Psoas muscle (tissue), 7 donors: ENCODE measurements at regions not wholly inside any gene's neighbourhood (a gene's known extent, or its start where the extent isn't known, plus 50 kb on each side); places are given as distances from the start of the nearest gene placed in this dataset.

Experiments
- ATAC-seq, 4 donors: fragments of 200-7000 bp; cut with Tn5 transposase; one replicate each; pipeline ENCODE4 v1.9.1; 2020; ENCODE audit warnings: moderate library complexity in 3 of 4, mild to moderate bottlenecking in 2 of 4
- DNase-seq, 2 donors: peaks; one replicate each; pipeline ENCODE4 v3.0.0-alpha.2; 2020
- H3K27ac ChIP-seq: fragments of 200-600 bp; one replicate; pipeline ENCODE4 v1.8.0; 2022
- H3K27me3 ChIP-seq, 3 donors: fragments of 200-600 bp in 1 of 3; one replicate each; pipeline versions ENCODE4 v1.6.1 to v1.8.0; 2013 to 2022; ENCODE audit warnings: low read length in 2 of 3, mild to moderate bottlenecking in 2 of 3, moderate library complexity in 1 of 3; ENCODE audit not compliant: insufficient read depth in 3 of 3
- H3K36me3 ChIP-seq, 2 donors: fragments of 200-600 bp in 1 of 2; one replicate each; pipeline versions ENCODE4 v1.6.1 to v1.8.0; 2013 to 2022; ENCODE audit warnings: low read depth in 1 of 2, mild to moderate bottlenecking in 1 of 2, moderate library complexity in 1 of 2; ENCODE audit not compliant: insufficient read depth in 1 of 2
- H3K4me1 ChIP-seq: fragments of 200-600 bp; one replicate; pipeline ENCODE4 v1.8.0; 2022
- H3K4me3 ChIP-seq: fragments of 200-600 bp; one replicate; pipeline ENCODE4 v1.8.0; 2022; ENCODE audit warnings: mild to moderate bottlenecking
- H3K9me3 ChIP-seq: fragments of 200-600 bp; one replicate; pipeline ENCODE4 v1.8.0; 2022
- WGBS, 3 donors: extraction: QIAGEN DNeasy Blood & Tissue Kit; methylation state at CpG; one replicate each; pipeline versions ENCODE4 v1.1.6 to v1.1.7; 2013; 5-methylcytosine and 5-hydroxymethylcytosine counted together
- intact Hi-C, 2 donors: fragments of 100-400 bp; cut with DNase I; formaldehyde crosslinking; loops; one replicate each; pipeline versions ENCODE4 v1.11.0 to v1.14.2; 2022
- TF ChIP-seq, protein P1 (sequence below): fragments of 200-600 bp; IDR thresholded peaks from one replicate; pipeline ENCODE4 v1.8.0; 2022; ENCODE audit warnings: antibody characterized with exemption
- donor health status: healthy with polysubstance abuse.
- donor health status: DM: no; HTN: no; CAD: no; lungs with moderate emphysema.
- donor health status: Bipolar disorder and iron deficiency.
- donor health status: healthy.
- donor health status: DM: yes; HTN: yes; CAD: no.
- donor health status: DM: no; HTN: no; CAD: no.
- donor health status: DM: yes; HTN: yes; CAD: no.

DNA sequence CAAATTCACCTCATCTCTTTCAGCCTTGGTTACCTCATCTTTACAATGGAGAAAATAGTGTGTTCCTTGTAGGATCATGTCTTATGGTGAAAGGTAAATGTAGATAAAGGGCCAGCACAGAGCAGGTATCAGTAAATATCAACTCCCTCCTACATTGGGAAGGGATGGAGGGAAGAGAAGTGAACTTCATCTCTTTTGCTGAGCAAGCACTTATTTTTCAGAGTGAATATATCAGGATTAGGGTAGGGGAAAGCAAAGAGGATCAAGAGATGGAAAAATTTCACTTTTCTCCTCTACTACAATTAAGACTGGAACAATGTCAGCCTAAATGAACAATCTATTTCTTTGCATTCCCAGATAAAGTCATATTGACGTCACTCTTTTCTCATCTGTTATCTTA is 193.8 kb upstream of the JUN start:
- no peak overlapping the region for H3K27ac ChIP-seq

DNA sequence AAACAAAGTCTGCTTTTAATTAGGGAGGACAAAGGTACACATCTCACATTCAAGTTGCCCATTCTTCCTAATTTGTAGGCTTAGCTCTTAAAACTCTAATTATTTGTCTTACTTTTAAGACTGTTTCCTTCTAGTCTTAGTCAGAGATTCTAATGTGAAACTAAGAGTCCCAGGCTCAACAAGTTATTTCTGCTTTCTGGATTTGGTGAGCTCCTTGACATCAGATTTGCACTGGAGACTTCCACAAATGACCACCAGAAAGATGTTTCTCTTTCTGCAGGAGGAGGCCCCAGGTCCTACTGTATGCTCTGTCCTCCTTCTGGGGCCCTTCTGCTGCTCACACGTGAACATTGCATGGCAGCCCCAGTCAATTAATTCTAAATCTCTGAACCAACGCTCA is 194.2 kb upstream of the JUN start:
- H3K9me3 ChIP-seq = no peaks in the 10 kb centered on the region
- no peak overlapping the region for H3K27ac ChIP-seq
- H3K27me3 ChIP-seq = no peaks in the 10 kb centered on the region
- peaks cover 22% of the 10 kb centered on the region for H3K4me1 ChIP-seq
- DNase-seq = no peak
- intact Hi-C loops = loop anchor here (10.0 kb wide), 2 partner anchors 707 to 727 kb away; no protein-coding TSS in a partner anchor
- H3K36me3 ChIP-seq = no peaks in the 10 kb centered on the region
- TF ChIP-seq, protein P1, sequence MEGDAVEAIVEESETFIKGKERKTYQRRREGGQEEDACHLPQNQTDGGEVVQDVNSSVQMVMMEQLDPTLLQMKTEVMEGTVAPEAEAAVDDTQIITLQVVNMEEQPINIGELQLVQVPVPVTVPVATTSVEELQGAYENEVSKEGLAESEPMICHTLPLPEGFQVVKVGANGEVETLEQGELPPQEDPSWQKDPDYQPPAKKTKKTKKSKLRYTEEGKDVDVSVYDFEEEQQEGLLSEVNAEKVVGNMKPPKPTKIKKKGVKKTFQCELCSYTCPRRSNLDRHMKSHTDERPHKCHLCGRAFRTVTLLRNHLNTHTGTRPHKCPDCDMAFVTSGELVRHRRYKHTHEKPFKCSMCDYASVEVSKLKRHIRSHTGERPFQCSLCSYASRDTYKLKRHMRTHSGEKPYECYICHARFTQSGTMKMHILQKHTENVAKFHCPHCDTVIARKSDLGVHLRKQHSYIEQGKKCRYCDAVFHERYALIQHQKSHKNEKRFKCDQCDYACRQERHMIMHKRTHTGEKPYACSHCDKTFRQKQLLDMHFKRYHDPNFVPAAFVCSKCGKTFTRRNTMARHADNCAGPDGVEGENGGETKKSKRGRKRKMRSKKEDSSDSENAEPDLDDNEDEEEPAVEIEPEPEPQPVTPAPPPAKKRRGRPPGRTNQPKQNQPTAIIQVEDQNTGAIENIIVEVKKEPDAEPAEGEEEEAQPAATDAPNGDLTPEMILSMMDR = no peak
- H3K4me3 ChIP-seq = no peak overlapping the region
- ATAC-seq = no peak
- 85 to 94% (median 93%) methylated on average over 2 of the region's 2 CpGs for WGBS, 3 donors

More for the DNA sequence above, 193.8 kb upstream of the JUN start:
- ATAC-seq (no peak), DNase-seq (no peak)
- 93 to 96% (median 93%) methylated on average over 1 of the region's 1 CpG for WGBS, 3 donors
- Histone ChIP-seq H3K9me3 (no peaks in the 10 kb centered on the region), H3K4me1 (peaks cover 20% of the 10 kb centered on the region), H3K27me3 (no peaks in the 10 kb centered on the region), H3K4me3 (no peak overlapping the region), H3K36me3 (no peaks in the 10 kb centered on the region)
- TF ChIP-seq, protein P1 = no peak
- intact Hi-C loops = loop anchor here (10.0 kb wide), 2 partner anchors 707 to 727 kb away; no protein-coding TSS in a partner anchor

DNA sequence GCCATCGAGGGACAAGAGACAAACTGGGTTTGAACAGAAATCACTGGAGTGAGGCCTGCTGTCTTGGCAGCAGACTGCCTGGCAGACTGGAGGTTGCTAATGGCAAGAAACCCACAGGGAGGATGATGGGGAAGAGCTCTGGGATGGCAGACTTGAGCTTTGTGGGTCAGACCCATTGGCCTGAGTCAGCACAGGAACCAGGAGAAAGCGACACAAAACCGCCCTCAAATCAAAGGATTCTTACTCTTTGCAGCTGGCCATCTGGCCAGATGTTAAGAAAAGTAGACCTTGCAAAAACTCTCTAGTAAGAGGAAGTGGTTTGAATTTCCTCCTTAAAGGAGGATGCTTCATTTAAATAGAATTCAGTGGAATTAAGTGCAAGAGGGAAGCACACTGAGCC is 195.2 kb upstream of the JUN start:
- DNase-seq (no peak), ATAC-seq (no peak)
- no peaks in the 10 kb centered on the region for H3K9me3 ChIP-seq
- intact Hi-C loops = loop anchor here (10.0 kb wide), 2 partner anchors 706 to 726 kb away; no protein-coding TSS in a partner anchor
- H3K4me3 ChIP-seq = no peak overlapping the region
- no peak overlapping the region for H3K27ac ChIP-seq
- TF ChIP-seq, protein P1 = no peak
- peaks cover 27% of the 10 kb centered on the region for H3K4me1 ChIP-seq
- WGBS, 3 donors = 73 to 83% (median 82%) methylated on average over 3 of the region's 3 CpGs
- no peaks in the 10 kb centered on the region for H3K27me3 ChIP-seq
- no peaks in the 10 kb centered on the region for H3K36me3 ChIP-seq

DNA sequence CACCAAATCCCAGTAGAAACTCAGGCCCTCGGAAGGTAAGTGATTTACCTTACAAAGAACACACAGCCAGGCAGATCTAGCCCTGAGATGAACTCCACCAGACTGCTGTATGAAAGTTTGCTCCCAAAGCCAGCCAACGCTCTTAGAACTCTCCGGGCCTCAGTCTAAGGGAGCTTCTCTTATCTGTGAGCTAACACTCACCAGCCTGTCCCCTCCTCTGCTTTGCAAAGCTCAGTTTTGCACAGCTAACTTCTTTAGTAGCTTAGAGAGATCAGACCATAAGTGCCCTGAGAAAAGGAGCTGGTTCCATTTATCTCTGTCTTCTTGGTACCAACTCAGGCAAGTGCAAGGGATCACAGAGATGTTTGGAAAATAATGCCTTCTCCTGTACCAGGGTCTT is 195.8 kb upstream of the JUN start:
- no peak for ATAC-seq
- 78 to 97% (median 97%) methylated on average over 3 of the region's 3 CpGs for WGBS, 3 donors
- TF ChIP-seq, protein P1 = no peak

DNA sequence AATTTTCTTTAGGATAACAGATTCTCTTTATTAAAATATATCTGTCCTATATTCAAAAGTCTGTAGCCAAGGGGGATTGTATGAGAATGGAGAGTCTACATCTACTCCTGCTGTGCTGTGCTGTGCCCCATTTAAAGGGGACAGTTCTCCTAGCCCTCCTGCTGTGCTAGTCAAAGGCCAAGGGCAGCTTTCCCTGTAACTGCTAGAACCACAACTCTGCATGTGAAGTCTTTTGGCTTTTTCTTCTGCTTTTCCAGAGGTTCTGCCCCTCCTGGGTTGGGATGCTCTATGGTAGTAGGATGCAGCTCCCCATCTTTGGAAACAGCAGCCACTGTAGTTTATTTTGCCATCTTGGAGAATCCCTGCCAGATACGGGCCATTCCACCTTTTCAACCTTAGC is 197.5 kb upstream of the JUN start:
- H3K4me3 ChIP-seq = no peak overlapping the region
- TF ChIP-seq, protein P1 = no peak
- H3K27me3 ChIP-seq = no peaks in the 10 kb centered on the region
- H3K27ac ChIP-seq = peak overlapping the region; percentile 75
- ATAC-seq (no peak), DNase-seq (no peak)
- H3K9me3 ChIP-seq = no peaks in the 10 kb centered on the region
- H3K36me3 ChIP-seq = no peaks in the 10 kb centered on the region
- H3K4me1 ChIP-seq = peaks cover 27% of the 10 kb centered on the region
- intact Hi-C loops = loop anchor here in 1 of 2 donors (5.0 to 10.0 kb wide), 2 partner anchors 199 to 313 kb away; partner anchors contain the start of genes FGGY and JUN
- WGBS, 3 donors = 63 to 100% (median 80%) methylated on average over 1 of the region's 1 CpG

More for the DNA sequence above, 195.8 kb upstream of the JUN start:
- Histone ChIP-seq H3K4me3 (no peak overlapping the region), H3K27me3 (no peaks in the 10 kb centered on the region), H3K4me1 (peaks cover 27% of the 10 kb centered on the region), H3K9me3 (no peaks in the 10 kb centered on the region), H3K36me3 (no peaks in the 10 kb centered on the region), H3K27ac (no peak overlapping the region)
- no peak for DNase-seq
- intact Hi-C loops = loop anchor here (5.0 to 10.0 kb wide), 4 partner anchors 197 to 725 kb away; partner anchors contain the start of genes FGGY (in 1 of the 2) and JUN (in 1 of the 2)
